SKM-1 treated with dmso at 0.1 percent for 144 hours (cell line): ENCODE measurements at regions not wholly inside any gene's neighbourhood (a gene's known extent, or its start where the extent isn't known, plus 50 kb on each side); places are given as distances from the start of the nearest gene placed in this dataset.
"Not testable (repeated sequence)": the region's sequence is repeated elsewhere in the genome, so short reads cannot be mapped to it uniquely, and the experiment has no call there.

Source experiments
- DNase-seq: peaks from one replicate; lab custom pipeline; 2025; ENCODE audit not compliant: unreplicated experiment; lab: John Stamatoyannopoulos, UW

- DNase-seq, result not testable (repeated sequence)
These were observed 939.7 kb downstream of the LTN1 start for GRCh38 chr21:28052956-28053355.

- peak; percentile 23 for DNase-seq
These were observed 941.0 kb downstream of the LTN1 start for GRCh38 chr21:28051649-28052048.

- not testable (repeated sequence) for DNase-seq
These were observed 957.0 kb downstream of the LTN1 start for GRCh38 chr21:28035692-28036091.

- not testable (repeated sequence) for DNase-seq
These were observed 957.8 kb downstream of the LTN1 start for GRCh38 chr21:28034916-28035315.

GRCh38 chr21:28034334-28034733 is 958.3 kb downstream of the LTN1 start:
- DNase-seq, result not testable (repeated sequence)

GRCh38 chr21:28032652-28033051 is 960.0 kb downstream of the LTN1 start:
- DNase-seq, result not testable (repeated sequence)

GRCh38 chr21:28031066-28031465 is 961.6 kb downstream of the LTN1 start:
- DNase-seq, result not testable (repeated sequence)

- DNase-seq, result no peak
These were observed 967.6 kb downstream of the LTN1 start for GRCh38 chr21:28025111-28025510.

GRCh38 chr21:28018741-28019669 is 973.7 kb downstream of the LTN1 start:
- DNase-seq, result no peak

GRCh38 chr21:28018213-28018612 is 974.5 kb downstream of the LTN1 start:
- no peak for DNase-seq

- DNase-seq, result no peak
These were observed 976.1 kb downstream of the LTN1 start for GRCh38 chr21:28016571-28016970.

GRCh38 chr21:28013123-28013522 is 979.6 kb downstream of the LTN1 start:
- not testable (repeated sequence) for DNase-seq

- not testable (repeated sequence) for DNase-seq
These were observed 980.7 kb downstream of the LTN1 start for GRCh38 chr21:28011970-28012369.

GRCh38 chr21:28008245-28008644 is 984.4 kb downstream of the LTN1 start:
- DNase-seq, result not testable (repeated sequence)

GRCh38 chr21:28003627-28004026 is 989.0 kb downstream of the LTN1 start:
- DNase-seq, result not testable (repeated sequence)

GRCh38 chr21:27996906-27997305 is 995.8 kb downstream of the LTN1 start:
- not testable (repeated sequence) for DNase-seq

- DNase-seq, result not testable (repeated sequence)
These were observed 1007.9 kb downstream of the LTN1 start for GRCh38 chr21:27984663-27985325.

GRCh38 chr21:27979446-27979845 is 1012.6 kb upstream of the ADAMTS5 start:
- DNase-seq, result not testable (repeated sequence)

- no peak for DNase-seq
These were observed 1008.6 kb upstream of the ADAMTS5 start for GRCh38 chr21:27975514-27975913.

- not testable (repeated sequence) for DNase-seq
These were observed 1007.3 kb upstream of the ADAMTS5 start for GRCh38 chr21:27974152-27974551.

GRCh38 chr21:27968240-27968639 is 1001.4 kb upstream of the ADAMTS5 start:
- not testable (repeated sequence) for DNase-seq
